Skeletal muscle satellite cell (primary cell): ENCODE measurements at regions not wholly inside any gene's neighbourhood (a gene's known extent, or its start where the extent isn't known, plus 50 kb on each side); places are given as distances from the start of the nearest gene placed in this dataset.
"Not testable (repeated sequence)": the region's sequence is repeated elsewhere in the genome, so short reads cannot be mapped to it uniquely, and the experiment has no call there.

Experiments
- H3K27me3 ChIP-seq: 2 replicates; pipeline ENCODE4 v1.7.0; 2013; ENCODE audit warnings: low read length; ENCODE audit not compliant: control insufficient read depth, insufficient read depth
- H3K36me3 ChIP-seq: 2 replicates; pipeline ENCODE4 v1.7.0; 2013; ENCODE audit warnings: mild to moderate bottlenecking, control low read depth, low read length; ENCODE audit not compliant: insufficient read depth
- H3K4me1 ChIP-seq: 2 replicates; pipeline ENCODE4 v1.7.0; 2013; ENCODE audit warnings: low read length; ENCODE audit not compliant: control insufficient read depth, insufficient read depth
- H3K4me2 ChIP-seq: 2 replicates; pipeline ENCODE4 v1.7.0; 2013; ENCODE audit warnings: mild to moderate bottlenecking, low read length
- H3K4me3 ChIP-seq: 2 replicates; pipeline ENCODE4 v1.7.0; 2013; ENCODE audit warnings: low read length
- H3K9ac ChIP-seq: 2 replicates; pipeline ENCODE4 v1.7.0; 2013; ENCODE audit warnings: mild to moderate bottlenecking, low read depth, low read length, moderate library complexity
- H3K9me3 ChIP-seq: replicated peaks from 2 replicates; pipeline ENCODE4 v1.7.0; 2013; ENCODE audit warnings: mild to moderate bottlenecking, control low read depth, low read length

DNA sequence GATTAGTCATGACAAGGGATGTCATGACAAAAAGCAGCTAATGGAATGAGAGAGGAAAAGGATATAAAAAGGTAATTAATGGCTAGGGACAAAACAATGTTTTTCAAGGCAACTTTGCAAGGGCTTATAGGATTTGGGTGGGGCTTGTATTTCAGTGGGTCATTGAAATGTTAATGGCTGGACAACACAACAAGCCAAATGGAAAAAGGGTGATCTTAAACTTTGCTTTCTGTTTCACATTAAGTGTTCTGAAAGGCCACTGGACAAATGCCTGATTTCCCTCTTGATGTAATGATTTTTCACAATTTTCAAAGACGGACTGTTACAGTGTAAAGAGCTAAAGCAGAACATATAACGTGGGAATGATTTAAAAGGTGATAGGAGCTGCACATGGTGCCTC is 345.0 kb downstream of the TUSC7 start:
- Histone ChIP-seq H3K9ac (no peak overlapping the region), H3K4me3 (no peak overlapping the region), H3K27me3 (no peaks in the 10 kb centered on the region), H3K4me1 (peaks cover 7% of the 10 kb centered on the region), H3K4me2 (no peak overlapping the region), H3K9me3 (no peaks in the 10 kb centered on the region), H3K36me3 (no peaks in the 10 kb centered on the region)

DNA sequence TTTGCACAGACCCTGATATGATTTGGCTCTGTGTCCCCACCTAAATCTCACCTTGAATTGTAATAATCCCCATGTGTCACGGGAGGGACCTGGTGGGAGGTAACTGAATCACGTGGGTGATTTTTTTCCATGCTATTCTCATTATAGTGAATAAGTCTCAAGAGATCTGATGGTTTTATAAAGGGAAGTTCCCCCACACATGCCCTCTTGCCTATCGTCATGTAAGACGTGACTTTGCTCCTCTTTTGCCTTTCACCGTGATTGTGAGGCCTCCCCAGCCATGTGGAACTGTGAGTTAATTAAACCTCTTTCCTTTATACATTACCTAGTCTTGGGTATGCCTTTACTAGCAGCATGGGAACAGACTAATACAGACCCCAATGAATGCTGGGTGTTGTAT is 347.4 kb downstream of the TUSC7 start:
- H3K9me3 ChIP-seq, H3K4me2 ChIP-seq, H3K4me3 ChIP-seq, H3K27me3 ChIP-seq, H3K4me1 ChIP-seq, H3K9ac ChIP-seq, H3K36me3 ChIP-seq: not testable (repeated sequence)

DNA sequence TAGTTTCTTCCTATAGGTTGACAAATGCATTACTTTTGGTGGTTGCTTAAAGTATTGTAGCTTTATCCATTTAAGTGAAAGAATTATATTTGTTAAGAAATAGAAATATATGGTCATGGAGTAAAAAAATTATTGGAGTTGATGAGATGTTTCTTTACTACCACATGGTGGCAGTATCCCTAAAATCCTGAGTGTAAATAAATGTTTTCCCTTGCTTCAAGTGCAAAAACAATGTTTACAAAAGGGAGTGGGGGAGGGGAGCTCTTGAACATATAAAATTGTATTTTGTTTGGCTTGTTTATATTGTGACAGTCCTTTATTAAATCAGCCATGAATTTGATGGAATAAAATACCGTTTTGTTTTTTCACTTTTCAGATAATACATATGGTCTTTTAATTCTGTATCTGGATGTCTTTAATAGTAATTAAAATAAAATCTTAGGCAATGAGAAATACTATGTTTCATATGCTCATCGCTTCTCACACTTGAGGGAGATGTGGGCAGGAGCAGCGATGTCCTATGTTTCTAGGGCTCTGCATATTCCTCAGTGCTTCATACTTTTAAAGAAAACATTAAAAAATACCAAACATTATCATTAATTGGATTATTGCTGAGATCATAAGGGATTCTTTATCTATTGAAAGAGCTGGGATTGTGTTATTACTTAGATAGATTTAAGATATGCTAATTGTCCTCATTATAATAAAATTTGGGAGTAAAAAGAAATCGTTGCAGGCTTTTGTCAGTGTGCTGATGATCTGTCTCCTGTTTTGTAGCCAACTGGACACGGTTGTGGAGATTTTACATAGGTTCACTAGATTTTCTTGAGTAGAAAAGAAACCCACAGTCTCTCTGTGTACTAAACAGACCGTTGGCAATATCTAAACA is 349.7 kb downstream of the TUSC7 start:
- Histone ChIP-seq H3K27me3 (no peaks in the 10 kb centered on the region), H3K4me1 (no peaks in the 10 kb centered on the region), H3K9ac (no peak overlapping the region), H3K4me2 (no peak overlapping the region), H3K36me3 (no peaks in the 10 kb centered on the region), H3K4me3 (no peak overlapping the region), H3K9me3 (no peaks in the 10 kb centered on the region)

DNA sequence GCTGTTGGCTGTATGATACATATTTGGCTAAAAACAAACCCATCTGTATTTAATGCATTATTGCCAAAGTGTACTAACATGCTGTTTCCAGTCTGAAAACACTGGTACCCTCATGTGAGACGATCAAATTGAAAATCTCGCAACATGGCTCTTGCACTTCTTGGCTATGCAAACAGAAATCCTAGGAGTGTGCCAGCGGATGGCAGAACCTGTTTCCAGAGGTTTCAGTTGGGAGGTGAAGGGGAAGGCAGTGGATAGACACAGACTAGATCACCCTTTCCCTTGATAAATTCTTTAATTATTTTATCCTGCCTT is 350.3 kb downstream of the TUSC7 start:
- no peaks in the 10 kb centered on the region for H3K4me1 ChIP-seq
- H3K9ac ChIP-seq = no peak overlapping the region
- no peak overlapping the region for H3K4me2 ChIP-seq
- H3K36me3 ChIP-seq = no peaks in the 10 kb centered on the region
- no peaks in the 10 kb centered on the region for H3K9me3 ChIP-seq
- no peak overlapping the region for H3K4me3 ChIP-seq
- no peaks in the 10 kb centered on the region for H3K27me3 ChIP-seq

DNA sequence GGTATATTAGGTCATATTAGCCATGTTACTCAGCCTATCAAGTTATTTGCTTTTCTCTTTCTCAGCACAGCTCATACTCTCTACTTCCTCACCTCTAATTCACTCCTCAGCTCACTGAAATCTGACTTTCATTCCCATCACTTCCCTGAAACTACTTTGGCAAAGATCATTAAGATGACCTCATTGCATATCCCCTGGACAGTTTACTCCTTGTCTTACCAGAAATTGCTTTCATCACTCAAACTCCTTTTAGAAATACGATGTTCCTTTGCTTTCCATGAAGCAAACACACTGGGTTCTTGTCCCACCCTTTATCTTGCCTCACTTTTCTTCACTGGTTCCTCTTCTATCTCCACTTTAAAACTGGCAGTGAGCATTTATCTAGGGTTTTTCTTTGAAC is 354.4 kb downstream of the TUSC7 start:
- Histone ChIP-seq H3K9me3 (no peaks in the 10 kb centered on the region), H3K4me1 (no peaks in the 10 kb centered on the region), H3K27me3 (no peaks in the 10 kb centered on the region), H3K36me3 (no peaks in the 10 kb centered on the region), H3K4me2 (no peak overlapping the region), H3K9ac (no peak overlapping the region), H3K4me3 (no peak overlapping the region)

DNA sequence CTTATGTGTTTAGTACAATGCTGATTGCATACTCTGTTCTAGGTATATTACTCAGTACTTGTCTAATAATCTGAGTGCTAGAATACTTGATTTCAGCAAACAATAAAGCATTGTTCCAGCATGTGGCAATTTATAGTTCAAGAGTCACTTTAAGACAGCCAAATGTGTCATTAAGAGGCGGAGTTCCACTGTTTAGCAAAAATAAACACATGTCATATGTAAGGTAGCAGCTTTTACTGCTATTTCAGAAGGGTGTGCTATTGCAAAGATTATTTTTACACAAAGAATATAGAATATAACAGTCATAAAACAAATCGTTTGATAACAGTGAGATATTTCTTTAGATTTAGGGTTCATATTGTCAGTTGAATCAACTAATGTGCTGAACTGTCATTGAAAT is 358.7 kb downstream of the TUSC7 start:
- Histone ChIP-seq H3K4me2 (no peak overlapping the region), H3K4me1 (no peaks in the 10 kb centered on the region), H3K36me3 (no peaks in the 10 kb centered on the region), H3K9ac (no peak overlapping the region), H3K9me3 (no peaks in the 10 kb centered on the region), H3K27me3 (no peaks in the 10 kb centered on the region), H3K4me3 (no peak overlapping the region)

DNA sequence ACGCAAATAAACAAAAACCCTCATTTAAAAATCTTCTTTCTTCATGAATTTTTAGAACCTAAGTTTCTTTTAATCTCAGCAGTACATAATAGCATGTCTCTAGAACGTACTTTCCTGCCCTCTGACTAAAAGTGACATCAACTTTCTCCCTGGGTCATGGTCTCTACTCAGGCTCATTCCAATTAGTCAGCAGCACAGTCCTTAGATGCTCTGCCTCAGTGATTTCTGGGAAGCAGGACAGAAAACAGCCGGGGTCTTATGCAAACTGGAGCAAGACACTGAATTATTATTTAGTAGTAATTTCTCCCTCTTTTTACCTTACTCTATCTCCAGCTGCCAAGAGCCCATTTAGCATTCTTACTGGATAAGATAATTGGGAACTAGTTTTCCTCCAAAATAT is 365.2 kb downstream of the TUSC7 start:
- Histone ChIP-seq H3K4me2 (no peak overlapping the region), H3K36me3 (no peaks in the 10 kb centered on the region), H3K9me3 (no peaks in the 10 kb centered on the region), H3K4me1 (no peaks in the 10 kb centered on the region), H3K27me3 (no peaks in the 10 kb centered on the region), H3K4me3 (no peak overlapping the region), H3K9ac (no peak overlapping the region)

DNA sequence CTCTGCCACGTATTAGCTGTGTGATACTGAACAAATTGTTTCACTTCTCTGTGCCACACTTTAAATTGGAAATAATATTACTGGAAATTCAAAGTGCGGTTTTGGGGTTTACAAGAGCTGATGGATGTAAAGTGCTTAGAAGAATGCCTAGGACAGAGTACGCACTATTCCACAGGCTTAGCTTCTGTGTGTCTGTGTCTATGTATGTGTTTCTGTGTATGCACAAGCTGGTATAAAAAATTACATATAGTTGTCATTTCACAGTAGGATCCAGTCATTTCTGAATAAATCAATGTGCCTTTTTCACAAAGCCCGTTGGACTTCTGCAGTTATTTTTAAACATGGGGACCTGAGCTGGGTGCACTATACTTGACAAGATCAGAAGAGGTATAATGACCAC is 370.4 kb downstream of the TUSC7 start:
- no peak overlapping the region for H3K9ac ChIP-seq
- no peaks in the 10 kb centered on the region for H3K4me1 ChIP-seq
- H3K4me3 ChIP-seq = no peak overlapping the region
- H3K4me2 ChIP-seq = no peak overlapping the region
- H3K27me3 ChIP-seq = no peaks in the 10 kb centered on the region
- no peaks in the 10 kb centered on the region for H3K9me3 ChIP-seq
- no peaks in the 10 kb centered on the region for H3K36me3 ChIP-seq

DNA sequence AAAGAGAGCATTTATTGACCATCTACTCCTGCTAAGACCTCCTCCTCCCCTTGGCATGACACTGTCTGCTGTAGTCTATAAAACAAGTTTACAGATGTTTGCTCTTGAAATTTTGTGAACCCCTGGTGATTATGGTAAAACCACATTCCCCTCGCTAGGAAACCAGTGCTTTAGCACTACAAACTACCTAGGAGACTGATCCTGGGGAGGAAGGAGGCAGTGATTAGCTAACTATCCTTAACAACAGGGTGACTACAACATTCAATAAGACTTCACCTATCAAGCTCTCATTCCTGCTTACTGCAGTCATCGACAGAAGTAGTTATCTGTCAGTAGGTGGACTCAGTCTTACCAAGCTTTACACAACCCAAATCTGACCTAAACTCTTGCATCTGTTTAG is 371.3 kb downstream of the TUSC7 start:
- no peaks in the 10 kb centered on the region for H3K27me3 ChIP-seq
- H3K4me3 ChIP-seq = no peak overlapping the region
- H3K4me1 ChIP-seq = no peaks in the 10 kb centered on the region
- H3K9me3 ChIP-seq = no peaks in the 10 kb centered on the region
- H3K9ac ChIP-seq = no peak overlapping the region
- H3K36me3 ChIP-seq = no peaks in the 10 kb centered on the region
- H3K4me2 ChIP-seq = no peak overlapping the region

DNA sequence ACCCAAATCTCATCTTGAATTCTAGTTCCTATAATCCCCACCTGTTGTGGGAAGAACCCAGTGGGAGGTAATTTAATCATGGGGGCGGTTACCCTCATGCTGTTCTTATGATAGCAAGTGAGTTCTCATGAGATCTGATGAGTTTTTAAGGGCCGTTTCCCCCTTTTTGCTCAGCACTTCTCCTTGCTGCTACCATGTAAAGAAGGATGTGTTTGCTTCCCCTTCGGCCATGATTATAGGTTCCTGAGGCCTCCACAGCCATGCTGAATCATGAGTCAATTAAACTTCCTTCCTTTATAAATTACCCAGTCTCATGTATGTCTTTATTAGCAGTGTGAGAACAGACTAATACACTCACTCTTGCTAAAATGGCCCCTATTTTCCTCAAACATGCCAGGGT is 374.7 kb downstream of the TUSC7 start:
- H3K4me1 ChIP-seq = no peaks in the 10 kb centered on the region
- no peak overlapping the region for H3K9ac ChIP-seq
- no peaks in the 10 kb centered on the region for H3K9me3 ChIP-seq
- no peaks in the 10 kb centered on the region for H3K27me3 ChIP-seq
- no peak overlapping the region for H3K4me2 ChIP-seq
- no peak overlapping the region for H3K4me3 ChIP-seq
- no peaks in the 10 kb centered on the region for H3K36me3 ChIP-seq

DNA sequence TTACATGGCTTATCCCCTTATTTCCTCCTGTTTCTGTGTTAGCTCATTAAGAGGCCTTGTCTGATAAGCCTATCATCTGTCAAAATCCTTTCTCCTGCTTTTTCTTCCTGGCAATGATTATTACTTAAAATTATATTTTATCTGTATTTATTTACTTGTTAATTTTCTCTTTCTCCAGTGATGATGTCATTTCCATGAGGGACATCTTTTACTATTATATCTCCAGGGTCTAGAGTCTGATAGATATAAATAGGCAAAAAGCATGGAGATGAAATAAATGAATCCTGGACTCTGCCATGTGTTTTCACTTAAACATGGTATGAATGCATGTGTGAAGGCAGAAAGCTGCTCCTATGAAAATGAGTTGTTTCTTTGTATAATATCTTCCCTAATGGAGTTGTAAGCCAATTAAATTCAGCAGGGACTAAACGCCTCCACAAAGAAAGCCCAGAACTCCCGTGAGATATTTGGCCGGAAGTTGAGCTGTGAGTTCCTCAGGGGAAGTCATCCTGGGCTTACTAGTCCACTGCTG is 375.2 kb downstream of the TUSC7 start:
- Histone ChIP-seq H3K9ac (no peak overlapping the region), H3K4me3 (no peak overlapping the region), H3K36me3 (no peaks in the 10 kb centered on the region), H3K4me2 (no peak overlapping the region), H3K27me3 (no peaks in the 10 kb centered on the region), H3K9me3 (no peaks in the 10 kb centered on the region), H3K4me1 (no peaks in the 10 kb centered on the region)

DNA sequence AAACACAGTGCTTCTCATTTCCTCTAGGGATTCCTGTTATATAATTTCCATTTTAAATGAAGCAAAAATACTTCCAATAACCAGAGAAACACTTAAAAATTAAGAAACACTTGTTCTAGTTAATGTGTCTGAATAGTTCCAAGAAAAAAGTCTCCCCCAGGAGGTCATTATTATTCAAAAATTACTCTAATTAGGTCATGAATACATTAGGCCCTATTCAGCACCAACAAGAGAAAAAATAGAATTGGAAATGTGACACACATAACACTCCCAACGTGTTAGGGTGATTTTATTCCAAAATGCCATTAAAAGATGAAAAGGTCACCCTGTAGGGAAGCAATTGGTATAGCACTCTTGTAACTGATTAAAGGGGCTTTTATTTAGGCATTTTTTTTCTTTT is 382.1 kb downstream of the TUSC7 start:
- Histone ChIP-seq H3K36me3 (no peaks in the 10 kb centered on the region), H3K27me3 (no peaks in the 10 kb centered on the region), H3K9me3 (no peaks in the 10 kb centered on the region), H3K4me3 (no peak overlapping the region), H3K4me1 (no peaks in the 10 kb centered on the region), H3K9ac (no peak overlapping the region), H3K4me2 (no peak overlapping the region)
